ENCODE measurements at regions not wholly inside any gene's neighbourhood (a gene's known extent, or its start where the extent isn't known, plus 50 kb on each side); places are given as distances from the start of the nearest gene placed in this dataset.

DNA sequence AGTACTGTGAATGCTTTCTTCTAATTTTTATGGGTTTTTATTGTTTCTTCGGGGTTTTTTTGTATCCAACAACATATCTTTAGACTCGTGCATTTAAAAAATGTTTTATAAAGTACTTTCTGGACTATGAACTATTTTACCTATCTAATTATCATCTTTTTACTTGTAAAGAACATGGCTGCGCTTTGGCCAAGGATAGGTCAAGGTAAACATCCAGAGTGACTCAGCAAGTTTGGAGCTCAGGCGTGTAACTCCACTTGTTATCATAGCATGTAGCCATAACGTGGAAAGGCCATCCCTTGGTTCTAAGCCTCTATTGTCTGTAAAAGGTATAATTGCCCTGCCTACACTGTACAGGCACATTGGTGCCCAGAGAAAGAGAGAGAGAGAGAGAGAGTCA is 818.0 kb upstream of the GOT2 start:
- no peak overlapping the region for H3K4me3 Mint-ChIP-seq
- no peak overlapping the region for H2AFZ ChIP-seq
- H3K4me1 ChIP-seq (ENCODE audit: insufficient read depth), result no peaks in the 10 kb centered on the region
- no peaks in the 10 kb centered on the region for H3K36me3 Mint-ChIP-seq (ENCODE audit: low read depth)
- no peaks in the 10 kb centered on the region for H3K9me3 Mint-ChIP-seq
- no peak for TF ChIP-seq NANOG (IDR thresholded peaks at IDR 0.05; ENCODE audit: borderline replicate concordance)
- TF ChIP-seq ETS1 (IDR thresholded peaks at IDR 0.05), result no peak
- no peak for TF ChIP-seq CREB1 (CRISPR knock-in tag; IDR thresholded peaks at IDR 0.05; ENCODE audit: low read depth)
- TF ChIP-seq EZH2phosphoT487 (IDR thresholded peaks at IDR 0.05; ENCODE audit: unreplicated experiment), result no peak
- TF ChIP-seq EZH2 (IDR thresholded peaks at IDR 0.05; ENCODE audit: low read depth, unreplicated experiment), result no peak
- TF ChIP-seq ZNF331 (CRISPR knock-in tag; IDR thresholded peaks at IDR 0.05; ENCODE audit: low read depth), result no peak
- TF ChIP-seq, protein P1, sequence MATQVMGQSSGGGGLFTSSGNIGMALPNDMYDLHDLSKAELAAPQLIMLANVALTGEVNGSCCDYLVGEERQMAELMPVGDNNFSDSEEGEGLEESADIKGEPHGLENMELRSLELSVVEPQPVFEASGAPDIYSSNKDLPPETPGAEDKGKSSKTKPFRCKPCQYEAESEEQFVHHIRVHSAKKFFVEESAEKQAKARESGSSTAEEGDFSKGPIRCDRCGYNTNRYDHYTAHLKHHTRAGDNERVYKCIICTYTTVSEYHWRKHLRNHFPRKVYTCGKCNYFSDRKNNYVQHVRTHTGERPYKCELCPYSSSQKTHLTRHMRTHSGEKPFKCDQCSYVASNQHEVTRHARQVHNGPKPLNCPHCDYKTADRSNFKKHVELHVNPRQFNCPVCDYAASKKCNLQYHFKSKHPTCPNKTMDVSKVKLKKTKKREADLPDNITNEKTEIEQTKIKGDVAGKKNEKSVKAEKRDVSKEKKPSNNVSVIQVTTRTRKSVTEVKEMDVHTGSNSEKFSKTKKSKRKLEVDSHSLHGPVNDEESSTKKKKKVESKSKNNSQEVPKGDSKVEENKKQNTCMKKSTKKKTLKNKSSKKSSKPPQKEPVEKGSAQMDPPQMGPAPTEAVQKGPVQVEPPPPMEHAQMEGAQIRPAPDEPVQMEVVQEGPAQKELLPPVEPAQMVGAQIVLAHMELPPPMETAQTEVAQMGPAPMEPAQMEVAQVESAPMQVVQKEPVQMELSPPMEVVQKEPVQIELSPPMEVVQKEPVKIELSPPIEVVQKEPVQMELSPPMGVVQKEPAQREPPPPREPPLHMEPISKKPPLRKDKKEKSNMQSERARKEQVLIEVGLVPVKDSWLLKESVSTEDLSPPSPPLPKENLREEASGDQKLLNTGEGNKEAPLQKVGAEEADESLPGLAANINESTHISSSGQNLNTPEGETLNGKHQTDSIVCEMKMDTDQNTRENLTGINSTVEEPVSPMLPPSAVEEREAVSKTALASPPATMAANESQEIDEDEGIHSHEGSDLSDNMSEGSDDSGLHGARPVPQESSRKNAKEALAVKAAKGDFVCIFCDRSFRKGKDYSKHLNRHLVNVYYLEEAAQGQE (IDR thresholded peaks at IDR 0.05; ENCODE audit: unreplicated experiment), result no peak
- H3K27me3 ChIP-seq (ENCODE audit: insufficient read depth), result no peaks in the 10 kb centered on the region
- no peaks in the 10 kb centered on the region for H3F3A ChIP-seq (replicated peaks; ENCODE audit: low read depth)
- H3K27me3 Mint-ChIP-seq (ENCODE audit: insufficient read depth, low read depth, poor library complexity), result no peaks in the 10 kb centered on the region
- no peaks in the 10 kb centered on the region for H3K9me2 ChIP-seq (ENCODE audit: insufficient read depth)
- no peak overlapping the region for H3K27ac ChIP-seq (ENCODE audit: low read depth)
- ATAC-seq, result no peak
- no peaks in the 10 kb centered on the region for H3K79me2 ChIP-seq (replicated peaks; ENCODE audit: insufficient read depth)
- H3K36me3 ChIP-seq (ENCODE audit: insufficient read depth), result no peaks in the 10 kb centered on the region
- peak; percentile 5 for DNase-seq (ENCODE audit: low spot score)
- H3K4me2 ChIP-seq, result no peak overlapping the region
- no peak overlapping the region for H3K4me3 ChIP-seq
- H3K4me1 Mint-ChIP-seq, result no peaks in the 10 kb centered on the region
- no peaks in the 10 kb centered on the region for H4K20me1 ChIP-seq (replicated peaks; ENCODE audit: insufficient read depth)
- no peak overlapping the region for H3K27ac Mint-ChIP-seq

DNA sequence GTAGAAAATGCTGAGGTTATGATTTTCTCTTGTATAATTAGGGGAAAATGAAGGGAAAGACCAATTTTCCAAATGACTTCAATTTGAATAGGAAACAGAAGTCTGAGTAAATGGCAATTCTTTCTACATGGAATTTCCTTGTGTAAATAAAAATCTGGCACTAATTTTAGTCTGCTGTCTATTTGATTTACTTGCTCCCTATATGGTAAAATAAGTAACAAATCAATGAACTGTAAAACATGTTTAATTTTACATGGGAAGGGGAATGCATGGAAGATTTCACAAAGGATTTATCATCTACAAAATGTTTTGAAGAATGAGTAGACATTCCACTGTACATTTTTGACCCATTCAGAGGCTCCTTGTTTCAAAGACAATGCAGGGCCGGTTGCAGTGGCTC is 811.6 kb upstream of the GOT2 start:
- Histone ChIP-seq H4K20me1 (replicated peaks; ENCODE audit: insufficient read depth) (no peaks in the 10 kb centered on the region), H3K4me3 (no peak overlapping the region), H3K36me3 (ENCODE audit: insufficient read depth) (no peaks in the 10 kb centered on the region), H3K9me2 (ENCODE audit: insufficient read depth) (no peaks in the 10 kb centered on the region), H2AFZ (0 out of 2 replicates have a peak overlapping the region, but pooled peaks have one; percentile 24), H3K27me3 (ENCODE audit: insufficient read depth) (no peaks in the 10 kb centered on the region), H3K79me2 (replicated peaks; ENCODE audit: insufficient read depth) (no peaks in the 10 kb centered on the region), H3K4me2 (no peak overlapping the region), H3K4me1 (ENCODE audit: insufficient read depth) (peaks cover 3% of the 10 kb centered on the region; the same call in 1 of the 2 replicates), H3K27ac (ENCODE audit: low read depth) (no peak overlapping the region), H3F3A (replicated peaks; ENCODE audit: low read depth) (no peaks in the 10 kb centered on the region)
- Mint-ChIP-seq H3K4me3 (no peak overlapping the region), H3K36me3 (ENCODE audit: low read depth) (no peaks in the 10 kb centered on the region), H3K27me3 (ENCODE audit: insufficient read depth, low read depth, poor library complexity) (no peaks in the 10 kb centered on the region), H3K9me3 (no peaks in the 10 kb centered on the region), H3K27ac (no peak overlapping the region), H3K4me1 (peaks cover 5% of the 10 kb centered on the region; the same call in 2 of the 3 replicates)
- DNase-seq (ENCODE audit: low spot score), result no peak
- ATAC-seq, result no peak
- no peak for TF ChIP-seq POLR2AphosphoS5 (IDR thresholded peaks at IDR 0.05; ENCODE audit: low read depth)
- no peak for TF ChIP-seq JUNB (IDR thresholded peaks at IDR 0.05; ENCODE audit: unreplicated experiment)
- TF ChIP-seq EZH2 (IDR thresholded peaks at IDR 0.05; ENCODE audit: low read depth, unreplicated experiment), result no peak
- no peak for TF ChIP-seq ZNF331 (CRISPR knock-in tag; IDR thresholded peaks at IDR 0.05; ENCODE audit: low read depth)
- no peak for TF ChIP-seq EZH2phosphoT487 (IDR thresholded peaks at IDR 0.05; ENCODE audit: unreplicated experiment)
- no peak for TF ChIP-seq ETS1 (IDR thresholded peaks at IDR 0.05)
- TF ChIP-seq, protein P2, sequence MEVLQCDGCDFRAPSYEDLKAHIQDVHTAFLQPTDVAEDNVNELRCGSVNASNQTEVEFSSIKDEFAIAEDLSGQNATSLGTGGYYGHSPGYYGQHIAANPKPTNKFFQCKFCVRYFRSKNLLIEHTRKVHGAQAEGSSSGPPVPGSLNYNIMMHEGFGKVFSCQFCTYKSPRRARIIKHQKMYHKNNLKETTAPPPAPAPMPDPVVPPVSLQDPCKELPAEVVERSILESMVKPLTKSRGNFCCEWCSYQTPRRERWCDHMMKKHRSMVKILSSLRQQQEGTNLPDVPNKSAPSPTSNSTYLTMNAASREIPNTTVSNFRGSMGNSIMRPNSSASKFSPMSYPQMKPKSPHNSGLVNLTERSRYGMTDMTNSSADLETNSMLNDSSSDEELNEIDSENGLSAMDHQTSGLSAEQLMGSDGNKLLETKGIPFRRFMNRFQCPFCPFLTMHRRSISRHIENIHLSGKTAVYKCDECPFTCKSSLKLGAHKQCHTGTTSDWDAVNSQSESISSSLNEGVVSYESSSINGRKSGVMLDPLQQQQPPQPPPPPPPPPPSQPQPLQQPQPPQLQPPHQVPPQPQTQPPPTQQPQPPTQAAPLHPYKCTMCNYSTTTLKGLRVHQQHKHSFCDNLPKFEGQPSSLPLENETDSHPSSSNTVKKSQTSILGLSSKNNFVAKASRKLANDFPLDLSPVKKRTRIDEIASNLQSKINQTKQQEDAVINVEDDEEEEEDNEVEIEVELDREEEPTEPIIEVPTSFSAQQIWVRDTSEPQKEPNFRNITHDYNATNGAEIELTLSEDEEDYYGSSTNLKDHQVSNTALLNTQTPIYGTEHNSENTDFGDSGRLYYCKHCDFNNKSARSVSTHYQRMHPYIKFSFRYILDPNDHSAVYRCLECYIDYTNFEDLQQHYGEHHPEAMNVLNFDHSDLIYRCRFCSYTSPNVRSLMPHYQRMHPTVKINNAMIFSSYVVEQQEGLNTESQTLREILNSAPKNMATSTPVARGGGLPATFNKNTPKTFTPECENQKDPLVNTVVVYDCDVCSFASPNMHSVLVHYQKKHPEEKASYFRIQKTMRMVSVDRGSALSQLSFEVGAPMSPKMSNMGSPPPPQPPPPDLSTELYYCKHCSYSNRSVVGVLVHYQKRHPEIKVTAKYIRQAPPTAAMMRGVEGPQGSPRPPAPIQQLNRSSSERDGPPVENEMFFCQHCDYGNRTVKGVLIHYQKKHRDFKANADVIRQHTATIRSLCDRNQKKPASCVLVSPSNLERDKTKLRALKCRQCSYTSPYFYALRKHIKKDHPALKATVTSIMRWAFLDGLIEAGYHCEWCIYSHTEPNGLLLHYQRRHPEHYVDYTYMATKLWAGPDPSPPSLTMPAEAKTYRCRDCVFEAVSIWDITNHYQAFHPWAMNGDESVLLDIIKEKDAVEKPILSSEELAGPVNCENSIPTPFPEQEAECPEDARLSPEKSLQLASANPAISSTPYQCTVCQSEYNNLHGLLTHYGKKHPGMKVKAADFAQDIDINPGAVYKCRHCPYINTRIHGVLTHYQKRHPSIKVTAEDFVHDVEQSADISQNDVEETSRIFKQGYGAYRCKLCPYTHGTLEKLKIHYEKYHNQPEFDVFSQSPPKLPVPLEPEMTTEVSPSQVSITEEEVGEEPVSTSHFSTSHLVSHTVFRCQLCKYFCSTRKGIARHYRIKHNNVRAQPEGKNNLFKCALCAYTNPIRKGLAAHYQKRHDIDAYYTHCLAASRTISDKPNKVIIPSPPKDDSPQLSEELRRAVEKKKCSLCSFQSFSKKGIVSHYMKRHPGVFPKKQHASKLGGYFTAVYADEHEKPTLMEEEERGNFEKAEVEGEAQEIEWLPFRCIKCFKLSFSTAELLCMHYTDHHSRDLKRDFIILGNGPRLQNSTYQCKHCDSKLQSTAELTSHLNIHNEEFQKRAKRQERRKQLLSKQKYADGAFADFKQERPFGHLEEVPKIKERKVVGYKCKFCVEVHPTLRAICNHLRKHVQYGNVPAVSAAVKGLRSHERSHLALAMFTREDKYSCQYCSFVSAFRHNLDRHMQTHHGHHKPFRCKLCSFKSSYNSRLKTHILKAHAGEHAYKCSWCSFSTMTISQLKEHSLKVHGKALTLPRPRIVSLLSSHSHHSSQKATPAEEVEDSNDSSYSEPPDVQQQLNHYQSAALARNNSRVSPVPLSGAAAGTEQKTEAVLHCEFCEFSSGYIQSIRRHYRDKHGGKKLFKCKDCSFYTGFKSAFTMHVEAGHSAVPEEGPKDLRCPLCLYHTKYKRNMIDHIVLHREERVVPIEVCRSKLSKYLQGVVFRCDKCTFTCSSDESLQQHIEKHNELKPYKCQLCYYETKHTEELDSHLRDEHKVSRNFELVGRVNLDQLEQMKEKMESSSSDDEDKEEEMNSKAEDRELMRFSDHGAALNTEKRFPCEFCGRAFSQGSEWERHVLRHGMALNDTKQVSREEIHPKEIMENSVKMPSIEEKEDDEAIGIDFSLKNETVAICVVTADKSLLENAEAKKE (CRISPR knock-in tag; IDR thresholded peaks at IDR 0.05), result no peak
